ENCODE measurements at regions not wholly inside any gene's neighbourhood (a gene's known extent, or its start where the extent isn't known, plus 50 kb on each side); places are given as distances from the start of the nearest gene placed in this dataset.

DNA sequence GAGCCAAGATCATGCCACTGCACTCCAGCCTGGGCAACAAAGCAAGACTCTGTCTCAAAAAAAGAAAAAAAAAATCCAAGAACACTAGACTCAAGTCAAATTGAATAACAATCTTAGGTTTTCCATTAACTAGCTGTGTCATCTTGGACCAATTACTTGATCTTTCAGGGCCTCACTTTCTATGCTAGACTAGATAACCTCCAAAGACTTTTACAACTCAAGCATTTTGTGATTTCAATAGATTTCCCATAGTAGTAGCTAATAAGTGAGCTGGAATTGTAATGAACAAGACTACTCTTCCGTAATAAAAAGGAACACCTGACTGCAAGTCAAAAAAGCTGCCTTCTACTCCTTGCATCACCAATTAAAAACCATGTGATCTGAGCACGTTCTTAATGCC lies 127.0 kb upstream of the SSTR1 start:
- no peak for DNase-seq (ENCODE audit: low spot score)
- TF ChIP-seq, protein P1, sequence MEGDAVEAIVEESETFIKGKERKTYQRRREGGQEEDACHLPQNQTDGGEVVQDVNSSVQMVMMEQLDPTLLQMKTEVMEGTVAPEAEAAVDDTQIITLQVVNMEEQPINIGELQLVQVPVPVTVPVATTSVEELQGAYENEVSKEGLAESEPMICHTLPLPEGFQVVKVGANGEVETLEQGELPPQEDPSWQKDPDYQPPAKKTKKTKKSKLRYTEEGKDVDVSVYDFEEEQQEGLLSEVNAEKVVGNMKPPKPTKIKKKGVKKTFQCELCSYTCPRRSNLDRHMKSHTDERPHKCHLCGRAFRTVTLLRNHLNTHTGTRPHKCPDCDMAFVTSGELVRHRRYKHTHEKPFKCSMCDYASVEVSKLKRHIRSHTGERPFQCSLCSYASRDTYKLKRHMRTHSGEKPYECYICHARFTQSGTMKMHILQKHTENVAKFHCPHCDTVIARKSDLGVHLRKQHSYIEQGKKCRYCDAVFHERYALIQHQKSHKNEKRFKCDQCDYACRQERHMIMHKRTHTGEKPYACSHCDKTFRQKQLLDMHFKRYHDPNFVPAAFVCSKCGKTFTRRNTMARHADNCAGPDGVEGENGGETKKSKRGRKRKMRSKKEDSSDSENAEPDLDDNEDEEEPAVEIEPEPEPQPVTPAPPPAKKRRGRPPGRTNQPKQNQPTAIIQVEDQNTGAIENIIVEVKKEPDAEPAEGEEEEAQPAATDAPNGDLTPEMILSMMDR (IDR thresholded peaks at IDR 0.05; ENCODE audit: extremely low read depth, missing control alignments), result no peak

DNA sequence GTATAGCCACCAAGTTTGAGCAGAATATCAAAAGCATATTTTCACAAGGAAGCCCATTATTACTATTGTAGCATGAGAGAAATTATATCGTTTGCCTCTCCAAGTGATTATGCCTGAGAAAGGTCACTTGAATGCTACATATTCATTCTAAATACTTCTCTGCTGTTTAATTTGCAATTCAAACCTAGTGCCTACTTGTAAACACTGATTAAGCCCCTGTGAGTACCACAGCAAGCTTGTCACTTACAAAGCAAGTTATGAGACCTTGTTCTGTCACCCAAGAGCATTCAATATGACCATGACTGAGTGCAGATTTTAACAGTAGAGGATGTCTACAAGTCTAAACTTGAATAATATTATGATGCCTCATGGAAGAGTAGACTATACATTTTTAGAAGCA lies 124.7 kb upstream of the SSTR1 start:
- TF ChIP-seq, protein P1 (IDR thresholded peaks at IDR 0.05; ENCODE audit: extremely low read depth, missing control alignments), result no peak
- no peak for DNase-seq (ENCODE audit: low spot score)

GRCh38 chr14:38089123-38089522 lies 118.6 kb upstream of the SSTR1 start:
- DNase-seq (ENCODE audit: low spot score), result no peak
- TF ChIP-seq, protein P1 (IDR thresholded peaks at IDR 0.05; ENCODE audit: extremely low read depth, missing control alignments), result no peak

DNA sequence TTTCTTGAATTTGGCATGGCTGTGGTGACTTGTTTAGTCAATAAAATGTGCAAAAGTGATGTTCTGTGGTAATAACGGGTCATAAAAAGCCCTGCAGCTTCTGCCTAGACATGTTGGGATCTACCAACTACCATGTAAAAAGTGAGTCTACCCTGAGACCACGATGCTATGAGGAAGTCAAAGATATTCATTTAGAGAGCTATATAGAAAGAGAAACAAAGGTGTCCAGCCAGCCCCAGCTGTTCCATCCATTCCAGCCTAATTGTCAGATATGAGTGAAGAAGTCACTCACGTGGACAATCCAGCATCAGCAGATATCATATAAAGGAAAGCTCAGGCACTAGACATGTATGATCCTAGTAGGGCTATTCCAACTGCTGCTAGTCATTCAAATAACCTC lies 117.2 kb upstream of the SSTR1 start:
- no peak for DNase-seq (ENCODE audit: low spot score)

DNA sequence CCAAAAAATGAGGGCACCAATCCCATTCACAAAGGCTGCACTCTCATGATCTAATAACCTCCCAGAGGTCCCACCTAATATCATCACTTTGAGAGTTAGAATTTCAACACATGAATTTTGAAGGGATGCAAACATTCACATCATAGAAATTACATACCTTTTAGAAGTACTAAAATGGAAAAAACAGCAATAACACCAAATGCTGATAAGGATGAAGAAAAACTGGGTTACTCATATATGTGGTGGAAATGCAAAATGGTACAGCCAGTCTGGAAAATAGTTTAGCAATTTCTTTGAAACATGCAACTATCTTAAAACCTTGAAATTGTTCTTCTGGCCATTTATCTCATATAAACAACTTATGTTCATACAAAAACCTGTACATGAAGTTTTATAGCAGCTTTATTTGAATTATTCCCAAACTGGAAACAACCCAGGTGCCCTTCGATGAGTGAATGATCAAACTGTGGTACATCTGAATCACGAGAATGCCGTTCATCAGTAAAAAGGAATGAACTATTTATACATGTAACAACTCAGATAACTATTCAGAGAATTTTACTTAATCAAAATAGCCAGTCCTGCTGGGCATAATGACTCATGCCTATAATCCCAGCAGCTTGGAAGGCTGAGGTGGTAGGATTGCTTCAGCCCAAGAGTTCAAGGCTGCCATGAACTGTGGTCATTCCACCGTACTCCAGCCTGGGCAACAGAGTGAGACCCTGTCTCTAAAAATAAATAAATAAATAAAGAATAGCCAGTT lies 109.4 kb upstream of the SSTR1 start:
- no peak for DNase-seq (ENCODE audit: low spot score)
- TF ChIP-seq, protein P1 (IDR thresholded peaks at IDR 0.05; ENCODE audit: extremely low read depth, missing control alignments), result no peak

More for the DNA sequence above, 117.2 kb upstream of the SSTR1 start:
- TF ChIP-seq, protein P1 (IDR thresholded peaks at IDR 0.05; ENCODE audit: extremely low read depth, missing control alignments), result no peak

DNA sequence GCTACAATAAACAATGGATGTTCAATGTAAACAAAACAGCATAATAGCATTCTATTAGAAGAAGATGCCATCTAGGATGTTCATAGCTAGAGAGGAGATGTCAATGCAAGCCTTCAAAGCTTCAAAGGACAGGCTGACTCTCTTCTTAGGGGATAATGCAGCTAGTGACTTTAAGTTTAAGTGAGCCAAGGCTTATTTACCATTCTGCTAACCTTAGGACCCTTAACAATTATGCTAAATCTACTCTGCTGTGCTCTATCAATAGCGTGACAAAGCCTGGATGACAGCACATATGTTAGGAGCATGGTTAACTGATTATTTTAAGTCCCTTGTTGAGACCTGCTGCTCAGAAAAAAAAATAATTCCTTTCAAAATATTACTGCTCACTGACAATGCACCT lies 106.0 kb upstream of the SSTR1 start:
- TF ChIP-seq, protein P1 (IDR thresholded peaks at IDR 0.05; ENCODE audit: extremely low read depth, missing control alignments), result no peak
- no peak for DNase-seq (ENCODE audit: low spot score)

DNA sequence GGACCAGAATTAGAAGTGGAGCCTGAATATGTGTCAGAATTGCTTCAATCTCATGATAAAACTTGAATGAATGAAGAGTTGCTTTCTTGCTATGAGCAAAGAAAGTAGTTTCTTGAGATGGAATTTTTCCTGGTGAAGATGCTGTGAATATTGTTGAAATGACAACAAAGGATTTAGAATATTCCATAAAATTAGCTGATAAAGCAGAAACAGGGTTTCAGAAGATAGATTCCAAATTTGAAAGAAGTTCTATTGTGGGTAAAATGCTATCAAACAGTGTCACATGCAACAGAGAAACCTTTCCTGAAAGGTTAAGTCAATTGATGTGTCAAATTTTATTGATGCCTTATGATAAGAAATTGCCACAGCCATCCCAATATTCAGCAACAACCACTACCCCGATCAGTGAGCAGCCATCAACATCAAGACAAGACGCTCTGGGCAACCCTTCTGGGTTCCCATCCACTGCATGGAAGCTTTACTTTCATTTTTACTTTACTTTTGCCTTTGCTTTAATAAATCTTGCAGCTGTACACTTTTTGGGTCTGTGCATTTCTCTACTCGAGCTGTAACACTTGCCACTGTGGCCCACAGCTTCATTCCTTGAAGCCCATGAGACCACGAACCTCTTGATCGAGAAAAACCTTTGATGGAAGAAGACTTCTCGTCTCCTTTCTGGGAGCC lies 104.0 kb upstream of the SSTR1 start:
- TF ChIP-seq, protein P1 (IDR thresholded peaks at IDR 0.05; ENCODE audit: extremely low read depth, missing control alignments), result no peak

More for the DNA sequence above, 104.0 kb upstream of the SSTR1 start:
- DNase-seq (ENCODE audit: low spot score), result no peak

All from GM20000 (cell line).